Retinal pigment epithelial cell (primary cell): ENCODE measurements at regions not wholly inside any gene's neighbourhood (a gene's known extent, or its start where the extent isn't known, plus 50 kb on each side); places are given as distances from the start of the nearest gene placed in this dataset.
"Not testable (repeated sequence)": the region's sequence is repeated elsewhere in the genome, so short reads cannot be mapped to it uniquely, and the experiment has no call there.

Experiments
- DNase-seq: peaks from one replicate; pipeline ENCODE4 v3.0.0-alpha.2; 2010; ENCODE audit warnings: low read depth
- H3K4me3 ChIP-seq: 2 replicates; pipeline ENCODE4 v1.5.1; 2011; ENCODE audit warnings: mild to moderate bottlenecking, low read length, control low read depth, moderate library complexity
- CTCF ChIP-seq: conservative IDR thresholded peaks from 2 replicates; pipeline ENCODE4 v1.5.1; 2011; ENCODE audit warnings: low read depth, low read length, control low read depth, inconsistent platforms

- TF ChIP-seq CTCF = no peak
- no peak for DNase-seq
- H3K4me3 ChIP-seq = no peak overlapping the region
Measured at GRCh38 chr6:155881826-155882526, 426.3 kb upstream of the NOX3 start.

- DNase-seq = no peak
Measured at GRCh38 chr6:155880900-155881299, 425.3 kb upstream of the NOX3 start.

GRCh38 chr6:155872961-155873360 is 417.3 kb upstream of the NOX3 start:
- no peak for TF ChIP-seq CTCF
- no peak overlapping the region for H3K4me3 ChIP-seq
- DNase-seq = no peak

More at GRCh38 chr6:155880900-155881299, 425.3 kb upstream of the NOX3 start:
- TF ChIP-seq CTCF = no peak
- H3K4me3 ChIP-seq = no peak overlapping the region

DNA sequence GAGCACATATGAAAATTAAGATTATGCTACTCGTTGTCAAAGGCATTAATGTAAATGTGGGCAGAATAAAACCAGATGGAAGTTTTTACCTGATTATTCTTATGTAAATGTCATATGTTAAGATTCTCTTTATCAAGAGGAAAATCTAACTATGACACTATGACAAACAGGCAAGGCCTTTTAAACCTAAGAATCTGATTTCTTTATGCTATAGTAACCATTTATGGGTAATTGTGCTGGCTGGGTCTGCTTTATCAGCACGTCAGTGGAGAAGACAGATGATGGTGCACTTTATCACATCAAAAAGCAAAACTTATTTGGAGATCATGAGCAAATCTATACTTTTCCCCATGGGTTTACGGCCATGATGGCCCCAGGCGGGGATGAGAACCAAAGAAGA is 412.0 kb upstream of the NOX3 start:
- TF ChIP-seq CTCF = no peak
- no peak overlapping the region for H3K4me3 ChIP-seq
- no peak for DNase-seq

DNA sequence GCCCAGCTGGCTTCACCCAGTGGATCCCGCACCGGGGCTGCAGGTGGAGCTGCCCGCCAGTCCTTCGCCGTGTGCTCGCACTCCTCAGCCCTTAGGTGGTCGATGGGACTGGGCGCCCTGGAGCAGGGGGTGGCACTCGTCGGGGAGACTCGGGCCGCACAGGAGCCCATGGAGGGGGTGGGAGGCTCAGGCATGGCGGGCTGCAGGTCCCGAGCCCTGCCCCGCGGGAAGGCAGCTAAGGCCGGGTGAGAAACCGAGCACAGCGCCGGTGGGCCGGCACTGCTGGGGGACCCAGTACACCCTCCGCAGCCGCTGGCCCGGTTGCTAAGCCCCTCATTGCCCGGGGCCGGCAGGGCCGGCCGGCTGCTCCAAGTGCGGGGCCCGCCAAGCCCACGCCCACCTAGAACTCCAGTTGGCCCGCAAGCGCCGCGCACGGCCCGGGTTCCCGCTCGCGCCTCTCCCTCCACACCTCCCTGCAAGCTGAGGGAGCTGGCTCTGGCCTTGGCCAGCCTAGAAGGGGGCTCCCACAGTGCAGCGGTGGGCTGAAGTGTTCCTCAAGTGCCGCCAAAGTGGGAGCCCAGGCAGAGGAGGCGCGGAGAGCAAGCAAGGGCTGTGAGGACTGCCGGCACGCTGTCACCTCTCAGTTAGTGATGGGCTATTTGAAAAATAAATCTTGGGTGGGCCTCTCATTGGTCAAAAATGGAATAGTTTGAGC is 411.2 kb upstream of the NOX3 start:
- not testable (repeated sequence) for H3K4me3 ChIP-seq, DNase-seq

GRCh38 chr6:155861821-155862220 is 406.2 kb upstream of the NOX3 start:
- peak; percentile 38 for DNase-seq
- no peak for TF ChIP-seq CTCF
- H3K4me3 ChIP-seq = no peak overlapping the region

GRCh38 chr6:155858906-155859305 is 403.3 kb upstream of the NOX3 start:
- DNase-seq, H3K4me3 ChIP-seq: not testable (repeated sequence)

- no peak overlapping the region for H3K4me3 ChIP-seq
- no peak for DNase-seq
- TF ChIP-seq CTCF = no peak
Measured at GRCh38 chr6:155854787-155855186, 399.1 kb upstream of the NOX3 start.
